ENCODE measurements at regions not wholly inside any gene's neighbourhood (a gene's known extent, or its start where the extent isn't known, plus 50 kb on each side); places are given as distances from the start of the nearest gene placed in this dataset.

DNA sequence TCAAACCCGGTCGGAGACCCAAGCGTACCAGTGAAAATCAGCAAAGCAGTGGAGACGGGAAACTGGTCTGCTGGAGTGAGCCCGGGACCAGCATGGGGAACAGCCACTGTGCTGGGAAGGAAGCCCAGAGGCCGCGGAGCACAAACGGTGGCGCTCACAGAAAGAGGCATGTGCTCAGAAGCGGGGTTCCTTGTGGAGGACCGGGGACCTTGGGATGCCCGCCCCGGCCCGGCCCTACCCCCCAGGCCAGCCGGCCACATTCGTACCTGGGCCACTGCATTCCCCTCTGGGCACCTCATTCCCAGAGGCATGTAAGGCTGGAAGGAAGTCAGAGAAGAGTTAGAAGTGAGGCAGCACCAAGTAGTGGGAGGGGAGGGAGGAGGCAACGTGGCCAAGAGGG, 79.3 kb downstream of the RFLNA start:
- DNase-seq (no peak), ATAC-seq (ENCODE audit: low read depth) (no peak)
- Histone ChIP-seq H3K18ac (ENCODE audit: low read depth, low read length) (no peak overlapping the region), H3K23ac (ENCODE audit: low read depth, low read length) (no peak overlapping the region), H3K9ac (ENCODE audit: low read depth, low read length) (no peak overlapping the region), H2AFZ (replicated peaks; ENCODE audit: low read length, poor library complexity) (no peak overlapping the region), H2AK9ac (replicated peaks; ENCODE audit: low read depth, low read length, poor library complexity) (no peak overlapping the region), H3K9me1 (ENCODE audit: insufficient read depth, low read length) (no peaks in the 10 kb centered on the region), H3K4me2 (ENCODE audit: low read depth, low read length) (no peak overlapping the region), H2BK20ac (ENCODE audit: low read depth, low read length) (no peak overlapping the region), H4K5ac (ENCODE audit: low read depth, low read length) (no peak overlapping the region), H3K27ac (ENCODE audit: insufficient read depth, low read length) (no peak overlapping the region), H3K4me1 (ENCODE audit: control insufficient read depth, insufficient read depth, low read length) (peaks cover 10% of the 10 kb centered on the region), H2AK5ac (ENCODE audit: low read depth, low read length) (no peak overlapping the region), H3K4me3 (ENCODE audit: insufficient read depth, low read depth, low read length) (no peak overlapping the region), H3K4ac (ENCODE audit: low read depth, low read length) (no peak overlapping the region), H3K14ac (replicated peaks; ENCODE audit: low read depth, low read length) (no peak overlapping the region), H2BK15ac (ENCODE audit: low read depth, low read length) (no peak overlapping the region), H3K27me3 (ENCODE audit: control insufficient read depth, insufficient read depth, low read length) (no peaks in the 10 kb centered on the region), H3K36me3 (ENCODE audit: control insufficient read depth, insufficient read depth, low read length) (peaks cover 71% of the 10 kb centered on the region), H3K56ac (ENCODE audit: extremely low read depth, insufficient read depth, low read length) (no peak overlapping the region), H3K79me1 (ENCODE audit: low read depth in 1 of 2, low read length in 2 of 2) (peaks cover 15 to 72% of the 10 kb centered on the region in 2 experiments), H4K91ac (ENCODE audit: insufficient read depth, low read depth, low read length) (no peak overlapping the region), H2BK5ac (ENCODE audit: low read depth, low read length, poor library complexity, severe bottlenecking) (no peak overlapping the region), H4K20me1 (ENCODE audit: insufficient read depth, low read length) (peaks cover 52% of the 10 kb centered on the region), H3K9me3 (ENCODE audit: control insufficient read depth, insufficient read depth, low read length) (no peaks in the 10 kb centered on the region), H4K8ac (ENCODE audit: low read depth in 2 of 2, low read length in 2 of 2) (no peak overlapping the region), H2BK120ac (ENCODE audit: low read depth, low read length) (no peak overlapping the region)
- intact Hi-C loops (cut with micrococcal nuclease) = no loop called here
- dilution Hi-C loops (cut with HindIII; ENCODE audit: low sequenced_read_pairs, unreplicated experiment) = no loop called here
- ChIA-PET POLR2A (ENCODE audit: unreplicated experiment) (no interaction called here), CTCF (no interaction called here)
- in situ Hi-C loops (cut with MboI; ENCODE audit: low sequenced_read_pairs) = no loop called here
- TF ChIP-seq CHD1 (IDR thresholded peaks at IDR 0.05; ENCODE audit: low read depth, low read length) (no peak), BHLHE40 (IDR thresholded peaks at IDR 0.05; ENCODE audit: low read depth, low read length) (no peak), CTCF (conservative IDR thresholded peaks at IDR 0.05; ENCODE audit: low read depth, low read length) (no peak), FOS (IDR thresholded peaks at IDR 0.05; ENCODE audit: low read depth, low read length) (no peak), RFX5 (IDR thresholded peaks at IDR 0.05; ENCODE audit: low read depth, low read length) (no peak), MAZ (IDR thresholded peaks at IDR 0.05; ENCODE audit: borderline replicate concordance, low read depth, low read length) (no peak), MAFK (IDR thresholded peaks at IDR 0.05; ENCODE audit: low read depth, low read length) (no peak)
- TF ChIP-seq, protein P1, sequence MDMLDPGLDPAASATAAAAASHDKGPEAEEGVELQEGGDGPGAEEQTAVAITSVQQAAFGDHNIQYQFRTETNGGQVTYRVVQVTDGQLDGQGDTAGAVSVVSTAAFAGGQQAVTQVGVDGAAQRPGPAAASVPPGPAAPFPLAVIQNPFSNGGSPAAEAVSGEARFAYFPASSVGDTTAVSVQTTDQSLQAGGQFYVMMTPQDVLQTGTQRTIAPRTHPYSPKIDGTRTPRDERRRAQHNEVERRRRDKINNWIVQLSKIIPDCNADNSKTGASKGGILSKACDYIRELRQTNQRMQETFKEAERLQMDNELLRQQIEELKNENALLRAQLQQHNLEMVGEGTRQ (IDR thresholded peaks at IDR 0.05; ENCODE audit: low read depth, low read length) = no peak
- 100% methylated on average over 5 of the region's 17 CpGs; no CpG with 5 or more reads in 1 of the 2 experiments for WGBS, 2 experiments (ENCODE audit: extremely low coverage in 2 of 2, insufficient read length in 1 of 2)
- BruUV-seq (replicated peaks) = no TSS peak

All from IMR-90 (cell line).